HT-29 (cell line): ENCODE measurements at regions not wholly inside any gene's neighbourhood (a gene's known extent, or its start where the extent isn't known, plus 50 kb on each side); places are given as distances from the start of the nearest gene placed in this dataset.

ENCODE experiments used
- DNase-seq: peaks from one replicate; pipeline ENCODE4 v3.0.0-alpha.2; 2015; ENCODE audit warnings: low spot score

- DNase-seq: peak; percentile 9
Observed at GRCh38 chr13:103358255-103358932, 292.2 kb upstream of the SLC10A2 start.

GRCh38 chr13:103356226-103356864 lies 290.1 kb upstream of the SLC10A2 start:
- no peak for DNase-seq

DNA sequence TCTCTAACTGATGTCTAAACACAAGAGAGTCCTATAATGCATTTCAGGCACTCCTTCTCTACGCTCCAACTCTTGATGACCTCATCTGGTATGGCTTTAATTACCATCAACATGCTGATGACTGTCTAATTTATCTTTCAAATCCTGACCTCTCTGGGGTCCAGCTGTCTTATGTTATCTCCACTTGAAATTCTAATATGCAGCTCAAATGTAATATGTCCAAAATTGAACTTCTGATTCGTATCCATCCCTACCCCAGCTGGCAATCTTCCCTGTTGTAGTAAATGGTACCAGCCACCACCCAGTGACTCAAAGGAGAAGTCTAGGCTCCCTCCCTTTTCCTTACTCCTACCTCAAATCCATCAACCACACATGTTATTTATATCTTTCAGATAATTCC lies 288.0 kb upstream of the SLC10A2 start:
- no peak for DNase-seq

DNA sequence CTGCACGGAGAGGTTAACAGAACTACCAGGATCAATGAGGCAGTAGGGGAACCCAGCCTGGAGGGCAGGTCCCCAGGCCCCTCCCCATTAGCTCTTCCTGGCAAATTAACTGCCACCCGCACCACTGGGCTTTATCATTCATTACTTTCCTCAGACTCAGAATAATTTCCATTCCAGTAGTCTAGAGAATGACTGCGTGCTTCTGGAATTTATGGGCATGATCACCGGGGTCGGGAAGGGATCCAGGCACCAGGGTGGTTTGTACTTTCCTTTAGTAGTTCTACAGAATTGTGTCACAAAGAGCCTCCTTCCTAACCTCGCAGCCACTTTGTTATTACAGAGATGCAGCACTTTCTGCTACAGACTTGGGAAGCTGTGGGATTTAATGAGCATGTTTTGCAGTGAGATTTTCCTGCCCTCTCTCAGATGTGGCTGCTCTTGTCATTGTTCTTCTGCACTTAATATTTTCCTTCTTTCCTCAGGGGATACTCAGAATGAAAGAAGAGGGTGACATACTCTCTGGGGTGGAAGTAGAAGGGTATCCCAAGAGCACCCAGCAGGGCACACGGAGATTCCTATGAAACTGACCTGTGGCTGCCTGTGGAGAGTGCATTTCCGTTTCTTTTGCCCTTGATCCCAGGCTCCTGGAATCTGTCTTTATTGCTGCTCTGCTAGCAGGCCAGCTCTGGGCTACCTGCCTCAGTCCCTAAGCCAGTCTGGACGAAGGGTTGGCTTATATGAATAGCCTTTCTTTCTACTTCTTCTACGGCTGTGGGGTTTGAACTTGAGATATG lies 285.0 kb upstream of the SLC10A2 start:
- DNase-seq: no peak

DNA sequence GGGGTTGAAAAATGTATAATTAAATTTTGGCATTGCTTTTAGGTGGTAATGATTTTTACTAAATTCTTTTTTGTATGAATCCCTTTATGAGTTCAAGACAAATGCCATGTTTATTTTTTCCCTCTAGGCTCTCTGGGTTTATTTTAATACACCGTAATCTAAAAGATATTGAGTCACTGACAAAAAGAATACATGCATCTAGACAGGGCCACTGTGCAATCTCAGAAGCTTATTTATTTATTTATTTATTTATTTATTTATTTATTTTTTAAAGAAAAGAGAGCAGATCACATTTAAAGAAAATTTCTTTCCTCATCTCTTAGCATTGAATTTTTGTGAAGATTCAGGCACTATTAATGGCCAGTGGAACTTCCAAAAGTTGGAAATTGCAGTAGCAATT lies 283.9 kb upstream of the SLC10A2 start:
- no peak for DNase-seq

DNA sequence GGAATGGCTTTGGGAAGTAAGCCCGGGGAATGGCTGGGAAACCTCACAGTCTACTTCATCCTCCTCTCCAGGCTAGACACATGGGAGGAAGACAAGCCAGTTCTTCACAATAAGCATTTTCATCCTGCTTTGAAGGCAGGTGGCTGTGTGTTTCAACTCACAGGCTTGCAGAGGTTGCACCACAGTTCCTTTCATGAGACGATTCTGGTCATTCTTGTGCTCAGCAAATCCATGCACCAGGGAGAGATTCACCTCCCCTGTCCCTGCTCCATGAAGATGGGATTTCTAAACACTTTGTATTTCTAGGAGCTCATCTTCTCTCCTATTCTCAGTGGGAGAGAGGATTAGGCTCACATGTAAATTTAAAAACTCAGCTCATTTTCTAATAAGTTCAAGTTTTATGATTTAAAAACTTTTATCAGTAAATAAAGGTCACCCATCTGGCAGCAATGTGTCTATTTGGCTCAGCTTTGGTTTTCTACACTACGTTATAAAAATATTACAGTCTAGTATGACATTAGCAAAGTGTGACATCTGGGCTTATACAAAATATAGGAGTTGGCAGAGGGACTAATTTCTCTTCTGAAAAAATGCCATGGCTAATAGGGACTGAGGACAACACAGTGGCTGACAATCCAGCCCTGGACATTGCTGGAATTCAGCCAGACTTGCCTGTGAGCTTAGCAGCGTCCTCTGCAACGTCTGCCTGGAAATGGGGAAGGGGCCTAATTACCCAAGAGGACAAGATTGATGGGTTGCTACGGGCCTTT lies 283.2 kb upstream of the SLC10A2 start:
- no peak for DNase-seq

GRCh38 chr13:103335241-103335640 lies 269.0 kb upstream of the SLC10A2 start:
- DNase-seq: no peak

DNA sequence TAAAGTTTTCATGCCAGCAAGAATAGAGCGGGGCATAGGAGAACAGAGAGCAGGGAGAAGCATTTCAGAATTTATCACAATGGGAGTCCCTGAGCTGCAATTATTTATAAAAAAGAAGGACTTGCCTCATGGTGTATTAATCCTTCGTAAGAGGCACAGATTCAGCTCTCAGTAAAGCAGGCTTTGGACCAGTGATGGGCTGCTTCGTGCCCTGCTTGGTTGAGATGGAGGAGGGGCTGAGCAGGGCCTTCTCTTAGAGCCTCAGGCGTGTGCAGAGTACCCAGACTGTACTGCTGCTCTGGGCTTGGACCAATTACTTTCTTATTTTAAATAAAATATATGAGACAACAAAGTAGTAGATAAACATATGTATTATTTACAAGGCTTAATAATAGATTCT lies 265.7 kb upstream of the SLC10A2 start:
- DNase-seq: no peak

GRCh38 chr13:103328899-103329298 lies 262.7 kb upstream of the SLC10A2 start:
- DNase-seq: peak; percentile 11

GRCh38 chr13:103326326-103326725 lies 260.1 kb upstream of the SLC10A2 start:
- no peak for DNase-seq

- DNase-seq: no peak
Observed at GRCh38 chr13:103325672-103326071, 259.5 kb upstream of the SLC10A2 start.

- DNase-seq: no peak
Observed at GRCh38 chr13:103324641-103325040, 258.4 kb upstream of the SLC10A2 start.

DNA sequence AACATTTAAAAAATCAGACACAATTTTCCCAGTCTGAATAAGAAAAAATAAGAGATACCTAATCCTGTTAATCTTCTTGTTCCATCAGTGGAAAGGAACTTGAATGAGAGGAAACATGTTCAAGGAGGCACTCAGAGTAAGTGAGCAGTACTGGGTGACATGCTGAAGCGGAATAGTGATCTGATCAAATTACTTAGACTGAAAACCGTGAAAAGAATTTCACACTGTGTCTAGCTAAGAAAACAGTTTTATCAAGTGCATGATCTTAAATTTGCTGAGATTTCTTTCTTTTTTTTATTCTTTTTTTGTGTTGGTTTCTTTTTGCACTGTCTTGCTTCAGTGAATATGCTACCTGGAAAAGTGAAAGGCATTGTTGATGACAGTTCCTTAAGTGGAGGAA lies 249.5 kb upstream of the SLC10A2 start:
- no peak for DNase-seq

- DNase-seq: no peak
Observed at GRCh38 chr13:103312467-103312866, 246.2 kb upstream of the SLC10A2 start.

- DNase-seq: no peak
Observed at GRCh38 chr13:103308667-103309066, 242.4 kb upstream of the SLC10A2 start.

DNA sequence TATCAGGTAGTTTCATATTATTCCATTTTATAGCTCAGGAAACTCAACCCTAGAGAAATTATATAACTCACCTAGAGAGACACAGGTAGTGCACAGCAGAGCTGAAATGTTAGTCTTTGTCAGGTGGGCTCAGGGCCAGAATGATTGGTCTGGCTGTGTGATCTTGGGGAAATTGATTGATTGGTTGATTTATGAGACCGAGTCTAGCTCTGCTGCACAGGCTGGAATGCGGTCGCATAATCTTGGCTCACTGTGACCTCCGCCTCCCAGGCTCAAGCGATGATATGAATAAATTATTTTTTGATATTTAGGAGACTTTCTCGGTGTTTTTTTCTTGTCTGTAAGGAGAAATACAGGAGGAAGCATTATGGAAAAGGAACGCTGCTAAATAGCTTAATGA lies 239.9 kb upstream of the SLC10A2 start:
- no peak for DNase-seq

- DNase-seq: no peak
Observed at GRCh38 chr13:103303078-103303651, 236.9 kb upstream of the SLC10A2 start.

- no peak for DNase-seq
Observed at GRCh38 chr13:103302676-103303075, 236.5 kb upstream of the SLC10A2 start.

DNA sequence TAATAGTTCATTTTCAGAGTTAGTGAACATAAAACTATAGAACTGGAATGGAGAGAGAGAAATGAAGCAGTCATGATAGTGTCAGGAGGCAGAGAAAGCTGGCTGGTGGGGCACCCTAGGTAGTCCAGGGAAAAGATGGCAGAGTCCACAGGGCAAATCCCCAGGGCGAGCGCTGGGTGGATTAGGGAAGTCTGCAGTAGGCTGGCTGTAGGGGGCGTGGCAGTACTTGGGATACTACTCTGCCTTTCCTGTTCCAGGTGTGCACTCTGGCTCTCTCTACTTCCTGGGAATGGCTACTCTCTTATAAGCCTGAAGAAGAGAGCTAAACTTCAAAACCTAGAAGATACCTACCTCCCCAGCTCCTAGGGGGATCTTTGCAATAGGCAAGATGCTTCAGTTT lies 232.9 kb upstream of the SLC10A2 start:
- peak; percentile 11 for DNase-seq

GRCh38 chr13:103297083-103297482 lies 230.9 kb upstream of the SLC10A2 start:
- DNase-seq: no peak

DNA sequence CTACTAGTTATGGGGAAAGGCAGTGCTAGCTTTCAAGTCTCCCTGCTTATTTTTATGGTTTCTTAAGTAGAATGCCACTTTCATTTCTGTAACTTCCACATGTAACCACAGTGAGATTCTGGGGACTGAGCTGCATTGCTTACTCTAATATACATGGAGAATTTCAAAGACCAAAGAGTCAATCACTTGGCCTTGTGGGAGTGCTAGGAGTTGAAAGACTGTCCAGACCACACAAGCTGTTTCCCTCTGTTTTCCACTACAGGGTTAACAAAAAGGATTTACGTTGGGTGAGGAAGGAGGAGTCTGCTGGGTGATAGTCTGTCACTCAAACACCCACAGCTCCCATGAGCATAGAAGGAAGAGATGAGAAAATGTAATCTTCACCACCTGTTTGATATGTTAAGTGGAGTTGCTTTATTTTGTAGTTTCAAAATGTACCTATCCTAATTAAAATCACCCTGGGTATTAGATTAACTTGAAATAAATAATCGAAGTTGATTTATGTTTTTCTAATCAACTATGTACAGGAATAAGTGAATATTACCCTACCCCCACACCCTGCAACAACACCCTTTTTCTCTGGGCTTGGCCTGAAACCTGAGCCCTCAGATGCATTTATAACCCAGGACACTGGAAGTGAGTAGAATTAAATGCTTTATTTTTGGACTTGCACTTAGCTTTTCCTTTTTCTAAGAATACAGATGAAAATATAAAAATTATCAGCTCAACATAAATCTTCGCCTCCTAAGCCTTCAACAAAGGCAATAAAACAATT lies 225.8 kb upstream of the SLC10A2 start:
- no peak for DNase-seq
